GM21737 (cell line): ENCODE measurements at regions not wholly inside any gene's neighbourhood (a gene's known extent, or its start where the extent isn't known, plus 50 kb on each side); places are given as distances from the start of the nearest gene placed in this dataset.

Experiments used
- ATAC-seq: cut with Tn5 transposase; IDR thresholded peaks from one replicate; pipeline ENCODE4 v1.9.1; 2021; ENCODE audit warnings: mild to moderate bottlenecking, moderate library complexity; ENCODE audit not compliant: unreplicated experiment

GRCh38 chrX:40197071-40197470 lies 99.3 kb upstream of the BCOR start:
- no peak for ATAC-seq

GRCh38 chrX:40195368-40195767 lies 97.6 kb upstream of the BCOR start:
- ATAC-seq: no peak

- no peak for ATAC-seq
Observed at GRCh38 chrX:40192196-40192595, 94.4 kb upstream of the BCOR start.

GRCh38 chrX:40189637-40190036 lies 91.9 kb upstream of the BCOR start:
- no peak for ATAC-seq

GRCh38 chrX:40188573-40189417 lies 91.0 kb upstream of the BCOR start:
- no peak for ATAC-seq

GRCh38 chrX:40184968-40185367 lies 87.2 kb upstream of the BCOR start:
- ATAC-seq: no peak

GRCh38 chrX:40182615-40183014 lies 84.9 kb upstream of the BCOR start:
- no peak for ATAC-seq

GRCh38 chrX:40182095-40182494 lies 84.3 kb upstream of the BCOR start:
- no peak for ATAC-seq

GRCh38 chrX:40179283-40179682 lies 81.5 kb upstream of the BCOR start:
- ATAC-seq: no peak

- no peak for ATAC-seq
Observed at GRCh38 chrX:40177942-40178715, 80.4 kb upstream of the BCOR start.

- no peak for ATAC-seq
Observed at GRCh38 chrX:40177489-40177888, 79.7 kb upstream of the BCOR start.

GRCh38 chrX:40177117-40177430 lies 79.3 kb upstream of the BCOR start:
- ATAC-seq: no peak

GRCh38 chrX:40176351-40177116 lies 78.8 kb upstream of the BCOR start:
- peak; percentile 28 for ATAC-seq

GRCh38 chrX:40175511-40176350 lies 78.0 kb upstream of the BCOR start:
- ATAC-seq: peak; percentile 19

GRCh38 chrX:40174854-40175510 lies 77.2 kb upstream of the BCOR start:
- peak; percentile 4 for ATAC-seq

GRCh38 chrX:40174001-40174853 lies 76.5 kb upstream of the BCOR start:
- no peak for ATAC-seq

GRCh38 chrX:40173143-40174000 lies 75.6 kb upstream of the BCOR start:
- ATAC-seq: no peak

GRCh38 chrX:40172401-40173142 lies 74.8 kb upstream of the BCOR start:
- ATAC-seq: no peak
